ENCODE measurements at regions not wholly inside any gene's neighbourhood (a gene's known extent, or its start where the extent isn't known, plus 50 kb on each side); places are given as distances from the start of the nearest gene placed in this dataset.

GRCh38 chr9:91160599-91161464 lies 200.9 kb downstream of the AUH start:
- Histone ChIP-seq H3K36me3 (no peaks in the 10 kb centered on the region), H3K27me3 (no peaks in the 10 kb centered on the region), H3K4me1 (no peaks in the 10 kb centered on the region; the same call in 1 of the 2 replicates), H3K4me3 (ENCODE audit: low read depth, low read length) (no peak overlapping the region), H3K9me3 (no peaks in the 10 kb centered on the region; the same call in 1 of the 2 replicates)
- TF ChIP-seq CTCF (IDR thresholded peaks at IDR 0.05; ENCODE audit: low read depth, low read length), result no peak
- no peak for DNase-seq

GRCh38 chr9:91161465-91162300 lies 200.0 kb downstream of the AUH start:
- Histone ChIP-seq H3K4me3 (ENCODE audit: low read depth, low read length) (no peak overlapping the region), H3K27me3 (no peaks in the 10 kb centered on the region), H3K4me1 (no peaks in the 10 kb centered on the region; the same call in 1 of the 2 replicates)

GRCh38 chr9:91162311-91162710 lies 199.4 kb downstream of the AUH start:
- Histone ChIP-seq H3K9me3 (no peaks in the 10 kb centered on the region; the same call in 1 of the 2 replicates), H3K36me3 (no peaks in the 10 kb centered on the region), H3K4me3 (ENCODE audit: low read depth, low read length) (no peak overlapping the region), H3K4me1 (no peaks in the 10 kb centered on the region; the same call in 1 of the 2 replicates), H3K27me3 (no peaks in the 10 kb centered on the region)
- TF ChIP-seq CTCF (IDR thresholded peaks at IDR 0.05; ENCODE audit: low read depth, low read length), result no peak
- no peak for DNase-seq

More at GRCh38 chr9:91161465-91162300, 200.0 kb downstream of the AUH start:
- Histone ChIP-seq H3K36me3 (no peaks in the 10 kb centered on the region), H3K9me3 (no peaks in the 10 kb centered on the region; the same call in 1 of the 2 replicates)
- TF ChIP-seq CTCF (IDR thresholded peaks at IDR 0.05; ENCODE audit: low read depth, low read length), result no peak
- DNase-seq, result no peak

GRCh38 chr9:91162784-91163443 lies 198.8 kb downstream of the AUH start:
- no peak for TF ChIP-seq CTCF (IDR thresholded peaks at IDR 0.05; ENCODE audit: low read depth, low read length)
- Histone ChIP-seq H3K9me3 (no peaks in the 10 kb centered on the region; the same call in 1 of the 2 replicates), H3K27me3 (no peaks in the 10 kb centered on the region), H3K36me3 (no peaks in the 10 kb centered on the region), H3K4me1 (no peaks in the 10 kb centered on the region; the same call in 1 of the 2 replicates), H3K4me3 (ENCODE audit: low read depth, low read length) (no peak overlapping the region)
- no peak for DNase-seq

GRCh38 chr9:91163444-91163772 lies 198.3 kb downstream of the AUH start:
- Histone ChIP-seq H3K4me1 (no peaks in the 10 kb centered on the region; the same call in 1 of the 2 replicates), H3K4me3 (ENCODE audit: low read depth, low read length) (no peak overlapping the region), H3K27me3 (no peaks in the 10 kb centered on the region), H3K9me3 (no peaks in the 10 kb centered on the region; the same call in 1 of the 2 replicates), H3K36me3 (no peaks in the 10 kb centered on the region)
- TF ChIP-seq CTCF (IDR thresholded peaks at IDR 0.05; ENCODE audit: low read depth, low read length), result no peak
- no peak for DNase-seq

Measured in BE2C (cell line).